ENCODE measurements at regions not wholly inside any gene's neighbourhood (a gene's known extent, or its start where the extent isn't known, plus 50 kb on each side); places are given as distances from the start of the nearest gene placed in this dataset.

DNA sequence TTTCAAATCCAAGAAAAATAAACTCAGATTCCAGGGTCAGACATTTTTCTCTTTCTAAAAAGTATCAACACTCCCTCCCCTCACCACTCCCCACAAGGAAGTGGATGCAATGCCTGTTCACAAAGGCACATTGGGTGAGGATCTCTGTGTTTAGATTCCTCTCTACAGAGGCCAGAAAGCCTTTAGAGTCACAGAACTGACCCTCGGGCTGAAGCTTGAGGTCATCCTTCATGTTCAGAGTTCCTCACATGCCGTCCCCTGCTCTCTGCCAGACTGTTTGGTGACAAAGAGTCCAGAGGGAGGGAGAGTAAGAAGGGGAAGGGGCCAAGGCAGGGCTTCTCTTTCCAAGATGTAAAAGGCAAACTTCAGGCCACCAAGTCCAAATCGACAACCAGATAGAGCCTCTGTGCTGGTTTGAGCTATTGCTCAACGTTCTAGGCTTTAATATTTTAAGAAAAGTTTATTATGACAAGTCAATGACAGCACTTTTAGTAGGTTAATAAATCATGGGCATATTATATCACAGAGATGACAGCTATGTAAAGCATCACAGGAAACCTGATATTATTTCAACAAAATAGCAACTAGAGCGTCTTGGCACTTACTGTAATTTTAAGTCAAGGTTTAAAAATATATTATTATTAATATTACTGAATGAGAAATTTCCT, 269.4 kb downstream of the ETAA1 start:
- Histone ChIP-seq H2AFZ (ENCODE audit: low read depth, low read length) (no peak overlapping the region), H3K4me1 (ENCODE audit: control insufficient read depth, extremely low read depth, insufficient read depth, low read length) (no peaks in the 10 kb centered on the region), H3K27ac (ENCODE audit: insufficient read depth, low read depth, low read length) (no peak overlapping the region), H3K4me3 (replicated peaks in 1 of 3; ENCODE audit: insufficient read depth in 1 of 3, low read depth in 1 of 3, low read length in 3 of 3) (no peak overlapping the region), H3K9me3 (replicated peaks; ENCODE audit: control insufficient read depth, insufficient read depth, low read length) (no peaks in the 10 kb centered on the region), H3K4me2 (ENCODE audit: insufficient read depth, low read length) (no peak overlapping the region), H3K27me3 (ENCODE audit: control insufficient read depth in 2 of 2, insufficient read depth in 2 of 2, low read length in 2 of 2) (no peaks in the 10 kb centered on the region), H3K9me1 (replicated peaks; ENCODE audit: control insufficient read depth, extremely low read depth, insufficient read depth, low read length) (no peaks in the 10 kb centered on the region), H3K79me2 (ENCODE audit: control insufficient read depth, insufficient read depth, low read length) (no peaks in the 10 kb centered on the region), H3K36me3 (ENCODE audit: control insufficient read depth in 2 of 2, extremely low read depth in 1 of 2, insufficient read depth in 2 of 2, low read length in 2 of 2) (no peaks in the 10 kb centered on the region), H3K9ac (replicated peaks; ENCODE audit: extremely low read depth, insufficient read depth, low read length) (no peak overlapping the region), H4K20me1 (replicated peaks; ENCODE audit: control insufficient read depth, extremely low read depth, insufficient read depth, low read length) (no peaks in the 10 kb centered on the region)
- intact Hi-C loops (cut with micrococcal nuclease) (no loop called here), dilution Hi-C loops (cut with MboI; ENCODE audit: extremely low pct_ligation_motif_present, low sequenced_read_pairs) (no loop called here)
- ChIA-PET POLR2A (no interaction called here), CTCF (no interaction called here)
- no TSS peak for BruUV-seq (replicated peaks)
- FAIRE-seq, result no peak
- no peak for DNase-seq (ENCODE audit: low read depth, low spot score)
- TF ChIP-seq POLR2A (IDR thresholded peaks at IDR 0.05; ENCODE audit: low read depth, low read length) (no peak), GATA2 (IDR thresholded peaks at IDR 0.05; ENCODE audit: insufficient read depth, insufficient read length, low read depth, low read length) (no peak), EZH2 (IDR thresholded peaks at IDR 0.05; ENCODE audit: borderline replicate concordance, low read depth, low read length, severe bottlenecking) (no peak), FOS (IDR thresholded peaks at IDR 0.05; ENCODE audit: borderline replicate concordance, insufficient read depth, low read length) (no peak), POLR2AphosphoS5 (IDR thresholded peaks at IDR 0.05; ENCODE audit: insufficient read depth, low read depth, low read length) (no peak), MYC (IDR thresholded peaks at IDR 0.05; ENCODE audit: low read depth, low read length) (no peak), JUN (IDR thresholded peaks at IDR 0.05; ENCODE audit: borderline replicate concordance, insufficient read depth, insufficient read length, low read depth) (no peak)
- TF ChIP-seq, protein P1, sequence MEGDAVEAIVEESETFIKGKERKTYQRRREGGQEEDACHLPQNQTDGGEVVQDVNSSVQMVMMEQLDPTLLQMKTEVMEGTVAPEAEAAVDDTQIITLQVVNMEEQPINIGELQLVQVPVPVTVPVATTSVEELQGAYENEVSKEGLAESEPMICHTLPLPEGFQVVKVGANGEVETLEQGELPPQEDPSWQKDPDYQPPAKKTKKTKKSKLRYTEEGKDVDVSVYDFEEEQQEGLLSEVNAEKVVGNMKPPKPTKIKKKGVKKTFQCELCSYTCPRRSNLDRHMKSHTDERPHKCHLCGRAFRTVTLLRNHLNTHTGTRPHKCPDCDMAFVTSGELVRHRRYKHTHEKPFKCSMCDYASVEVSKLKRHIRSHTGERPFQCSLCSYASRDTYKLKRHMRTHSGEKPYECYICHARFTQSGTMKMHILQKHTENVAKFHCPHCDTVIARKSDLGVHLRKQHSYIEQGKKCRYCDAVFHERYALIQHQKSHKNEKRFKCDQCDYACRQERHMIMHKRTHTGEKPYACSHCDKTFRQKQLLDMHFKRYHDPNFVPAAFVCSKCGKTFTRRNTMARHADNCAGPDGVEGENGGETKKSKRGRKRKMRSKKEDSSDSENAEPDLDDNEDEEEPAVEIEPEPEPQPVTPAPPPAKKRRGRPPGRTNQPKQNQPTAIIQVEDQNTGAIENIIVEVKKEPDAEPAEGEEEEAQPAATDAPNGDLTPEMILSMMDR (IDR thresholded peaks at IDR 0.05; ENCODE audit: extremely low read depth in 1 of 2, insufficient read depth in 1 of 2, low read depth in 1 of 2, low read length in 2 of 2), result no peak
- TF ChIP-seq, protein P2, sequence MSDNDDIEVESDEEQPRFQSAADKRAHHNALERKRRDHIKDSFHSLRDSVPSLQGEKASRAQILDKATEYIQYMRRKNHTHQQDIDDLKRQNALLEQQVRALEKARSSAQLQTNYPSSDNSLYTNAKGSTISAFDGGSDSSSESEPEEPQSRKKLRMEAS (IDR thresholded peaks at IDR 0.05; ENCODE audit: insufficient read depth, insufficient read length), result no peak
